ENCODE measurements at regions not wholly inside any gene's neighbourhood (a gene's known extent, or its start where the extent isn't known, plus 50 kb on each side); places are given as distances from the start of the nearest gene placed in this dataset.

- no peak for TF ChIP-seq CTCF (conservative IDR thresholded peaks at IDR 0.05)
- no peak for TF ChIP-seq EZH2 (IDR thresholded peaks at IDR 0.05; ENCODE audit: low read depth)
Observed at GRCh38 chr13:22736768-22737092, 444.0 kb upstream of the SGCG start.
